ENCODE measurements at regions not wholly inside any gene's neighbourhood (a gene's known extent, or its start where the extent isn't known, plus 50 kb on each side); places are given as distances from the start of the nearest gene placed in this dataset.

GRCh38 chr2:42865884-42866881 lies 73.8 kb upstream of the HAAO start:
- DNase-seq = no peak

- no peak for DNase-seq
Observed at GRCh38 chr2:42864641-42865280, 72.4 kb upstream of the HAAO start.

GRCh38 chr2:42864222-42864621 lies 71.8 kb upstream of the HAAO start:
- DNase-seq = no peak

GRCh38 chr2:42863751-42864150 lies 71.4 kb upstream of the HAAO start:
- no peak for DNase-seq

- DNase-seq = no peak
Observed at GRCh38 chr2:42863320-42863719, 70.9 kb upstream of the HAAO start.

GRCh38 chr2:42862669-42863185 lies 70.3 kb upstream of the HAAO start:
- no peak for DNase-seq

- no peak for DNase-seq
Observed at GRCh38 chr2:42861321-42861720, 68.9 kb upstream of the HAAO start.

GRCh38 chr2:42860319-42861094 lies 68.1 kb upstream of the HAAO start:
- no peak for DNase-seq

- DNase-seq = no peak
Observed at GRCh38 chr2:42859791-42860190, 67.4 kb upstream of the HAAO start.

- peak; percentile 61 for DNase-seq
Observed at GRCh38 chr2:42859006-42859552, 66.7 kb upstream of the HAAO start.

GRCh38 chr2:42858140-42859005 lies 66.0 kb upstream of the HAAO start:
- no peak for DNase-seq

- no peak for DNase-seq
Observed at GRCh38 chr2:42856891-42857632, 64.7 kb upstream of the HAAO start.

- DNase-seq = no peak
Observed at GRCh38 chr2:42856106-42856860, 63.9 kb upstream of the HAAO start.

- DNase-seq = no peak
Observed at GRCh38 chr2:42855221-42855970, 63.0 kb upstream of the HAAO start.

GRCh38 chr2:42854207-42854818 lies 61.9 kb upstream of the HAAO start:
- DNase-seq = peak; percentile 54

- peak; percentile 49 for DNase-seq
Observed at GRCh38 chr2:42853549-42854206, 61.3 kb upstream of the HAAO start.

GRCh38 chr2:42852798-42853197 lies 60.4 kb upstream of the HAAO start:
- no peak for DNase-seq

- DNase-seq = no peak
Observed at GRCh38 chr2:42851740-42852250, 59.4 kb upstream of the HAAO start.

All from right kidney (tissue), 1 donor.